NCI-H2107 treated with DMSO at 0.1 percent for 48 hours (cell line): ENCODE measurements at regions not wholly inside any gene's neighbourhood (a gene's known extent, or its start where the extent isn't known, plus 50 kb on each side); places are given as distances from the start of the nearest gene placed in this dataset.

ENCODE experiments used
- DNase-seq: peaks from one replicate; lab custom pipeline; 2025; ENCODE audit not compliant: unreplicated experiment; lab: John Stamatoyannopoulos, UW

DNA sequence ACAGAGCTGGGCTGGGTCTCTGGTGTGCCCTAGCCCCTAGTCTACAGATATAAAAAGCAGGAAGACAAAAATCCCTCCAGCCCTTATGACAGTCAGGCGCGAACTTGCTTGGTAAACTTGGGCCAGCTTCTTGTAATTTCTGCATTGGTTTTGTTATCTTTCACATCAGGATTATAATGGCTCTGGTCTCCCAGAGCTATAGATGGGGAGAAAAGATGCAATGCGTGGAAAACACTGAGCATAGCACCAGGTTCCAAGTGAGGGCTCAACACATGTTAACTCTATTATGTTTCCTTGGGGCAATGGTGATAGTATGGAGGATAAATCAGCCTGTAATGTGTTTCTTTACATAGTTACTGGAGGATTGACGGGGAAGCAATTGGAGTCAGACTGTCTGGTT is 246.8 kb upstream of the KCNG1 start:
- no peak for DNase-seq

DNA sequence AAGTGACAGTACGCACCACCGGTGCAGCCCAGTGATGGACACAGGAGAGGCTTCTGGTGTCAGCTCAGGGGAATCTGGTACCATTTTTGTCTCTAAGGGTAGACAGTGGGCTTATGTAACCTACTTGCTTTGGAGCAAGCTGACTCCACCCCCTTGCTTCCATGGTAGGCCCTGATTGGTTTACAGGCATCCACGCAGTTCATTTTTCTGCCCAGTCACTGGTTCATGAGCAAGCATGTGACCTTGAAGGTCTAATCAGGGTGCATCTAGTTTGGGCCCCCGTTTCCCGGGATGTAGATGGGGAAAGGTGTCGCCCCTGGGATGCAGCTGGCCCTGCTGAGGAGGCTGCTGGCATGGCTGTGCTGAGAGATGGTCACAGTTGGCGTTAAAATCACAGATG is 244.8 kb upstream of the KCNG1 start:
- no peak for DNase-seq

DNA sequence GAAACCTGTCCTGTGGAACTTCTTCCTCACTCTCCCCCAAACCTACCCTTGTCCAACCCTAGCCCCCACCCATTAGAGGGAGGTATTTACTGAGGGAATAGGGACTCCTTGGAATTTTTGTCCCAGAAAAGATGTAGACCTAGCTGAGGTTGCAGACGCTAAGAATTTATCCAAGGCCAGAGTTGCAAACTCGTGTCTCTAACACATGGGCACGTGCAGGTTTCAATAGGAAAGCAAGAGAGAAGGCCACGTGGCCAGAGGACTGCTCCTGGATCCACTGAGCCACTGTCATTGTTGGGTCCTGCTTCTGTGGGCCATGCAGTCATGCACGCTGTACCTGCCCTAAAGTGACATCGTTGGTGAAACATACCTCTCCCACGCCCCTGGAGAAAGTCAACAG is 243.4 kb upstream of the KCNG1 start:
- no peak for DNase-seq

DNA sequence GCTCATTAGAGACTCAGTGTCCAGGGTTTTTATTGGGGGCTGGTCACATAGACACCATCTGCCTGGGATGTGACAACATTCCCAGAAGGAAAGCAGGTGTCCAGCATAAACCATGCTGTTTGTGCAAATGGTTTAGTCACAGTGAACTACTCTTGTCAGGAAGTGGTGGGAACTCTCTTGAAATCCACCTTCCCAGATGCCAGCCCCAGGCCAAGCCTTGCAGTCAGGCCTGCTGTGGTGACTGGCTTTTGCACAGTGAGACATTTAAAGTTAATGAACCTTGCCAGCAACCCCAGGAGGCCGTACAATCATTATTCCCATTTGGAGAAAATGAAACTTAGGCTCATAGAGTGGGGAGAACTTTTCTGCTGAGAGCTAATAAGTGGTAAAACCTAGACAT is 242.5 kb upstream of the KCNG1 start:
- DNase-seq: no peak

DNA sequence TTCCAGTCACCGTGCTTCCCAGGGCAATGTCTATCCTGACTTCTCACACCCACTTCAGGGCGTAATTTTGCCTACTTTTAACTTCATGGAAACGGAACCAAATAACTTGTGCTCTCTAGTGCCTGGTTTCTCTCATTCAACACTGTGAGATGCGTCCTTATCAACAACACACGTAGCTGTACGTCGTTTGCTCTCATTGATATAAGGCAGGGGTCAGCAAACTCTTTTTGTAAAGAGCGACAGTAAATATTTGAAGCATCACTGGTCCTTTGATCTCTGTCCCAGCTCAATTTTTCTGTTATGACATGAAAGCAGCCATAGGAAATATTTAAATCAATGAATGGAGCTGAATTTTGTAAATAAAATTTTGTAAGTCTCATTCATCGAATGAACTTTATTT is 239.3 kb upstream of the KCNG1 start:
- no peak for DNase-seq

DNA sequence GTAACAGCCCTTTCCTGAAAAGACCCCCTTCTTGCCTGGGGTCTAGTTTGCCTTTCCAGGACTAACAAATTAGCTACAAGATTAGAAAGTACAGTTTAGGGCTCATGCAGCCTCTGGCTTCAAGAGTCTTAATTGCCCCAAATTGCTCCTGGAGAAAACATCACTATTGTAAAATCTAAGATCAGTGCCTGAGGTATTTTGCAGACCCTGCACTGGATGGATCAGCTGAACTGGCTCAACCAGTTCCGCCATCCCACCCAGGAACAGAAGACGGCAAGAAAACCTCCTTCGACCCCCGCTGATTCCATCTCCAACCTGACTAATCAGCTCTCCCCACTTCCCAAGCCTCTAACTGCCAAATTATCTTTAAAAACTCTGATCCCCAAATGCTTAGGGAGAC is 236.5 kb upstream of the KCNG1 start:
- DNase-seq: no peak

DNA sequence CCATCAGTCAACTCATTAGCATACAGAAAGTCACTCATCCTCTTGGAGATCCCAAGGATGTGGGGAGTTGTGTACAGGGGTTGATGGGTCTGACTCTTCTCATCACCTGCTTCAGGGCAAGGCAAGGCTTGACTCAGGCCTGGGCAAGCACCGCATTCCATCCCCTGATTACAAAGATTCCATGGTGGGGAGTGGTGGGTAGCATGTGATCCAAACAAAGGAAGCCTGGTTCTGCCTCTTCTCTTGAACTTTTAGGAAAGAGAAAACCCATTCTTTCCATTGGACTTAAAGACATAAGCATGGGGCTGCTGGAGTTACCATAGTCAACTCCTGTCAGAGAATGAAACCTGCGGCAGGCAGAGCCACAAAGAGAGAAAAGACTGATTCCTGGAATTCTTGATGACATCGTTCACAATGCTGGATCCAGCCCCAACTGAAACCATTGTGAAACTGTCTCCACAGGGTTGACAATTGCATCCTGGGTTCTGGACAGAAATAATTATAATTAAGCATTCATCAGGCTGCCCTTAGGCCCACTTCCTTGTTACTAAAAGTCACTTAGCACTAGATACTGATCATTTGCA is 235.8 kb upstream of the KCNG1 start:
- DNase-seq: no peak

DNA sequence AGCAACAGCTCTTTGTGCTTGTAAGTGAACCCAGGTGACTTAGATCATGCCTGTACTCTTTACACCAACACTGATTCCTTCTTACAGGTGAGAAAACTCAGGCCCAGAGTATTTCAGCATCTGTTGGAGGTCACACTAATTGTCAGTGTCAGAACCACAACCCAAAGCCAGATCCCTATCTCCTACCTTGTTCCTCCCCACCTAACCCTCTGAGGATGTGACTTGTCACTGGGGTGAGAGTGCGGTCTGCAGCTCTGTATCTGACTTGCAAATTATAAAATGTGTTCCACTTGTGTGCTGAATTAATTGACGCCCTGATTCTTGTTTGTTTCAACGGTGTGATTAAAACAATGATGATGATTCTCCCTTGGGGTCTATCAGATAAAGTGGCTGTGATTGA is 232.5 kb upstream of the KCNG1 start:
- no peak for DNase-seq

DNA sequence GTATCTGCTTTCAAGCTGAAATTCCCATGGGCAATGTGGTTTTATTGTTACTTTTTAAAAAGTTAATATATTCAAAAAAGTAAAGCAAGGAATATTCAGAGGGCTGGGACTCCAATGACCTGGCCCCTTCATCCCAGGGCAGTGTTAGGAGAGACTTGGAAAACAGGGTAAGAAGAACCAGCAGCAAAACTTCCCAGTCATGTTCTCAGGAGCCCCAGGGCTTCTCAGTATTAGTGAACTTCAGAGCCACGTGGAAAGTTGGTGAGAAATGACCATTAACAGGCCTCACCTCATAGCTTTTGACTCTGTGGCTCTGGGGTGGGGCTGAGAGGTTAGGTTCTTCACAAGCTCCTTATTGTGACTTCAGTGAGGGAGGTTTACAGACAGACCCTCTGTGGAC is 230.4 kb upstream of the KCNG1 start:
- no peak for DNase-seq

DNA sequence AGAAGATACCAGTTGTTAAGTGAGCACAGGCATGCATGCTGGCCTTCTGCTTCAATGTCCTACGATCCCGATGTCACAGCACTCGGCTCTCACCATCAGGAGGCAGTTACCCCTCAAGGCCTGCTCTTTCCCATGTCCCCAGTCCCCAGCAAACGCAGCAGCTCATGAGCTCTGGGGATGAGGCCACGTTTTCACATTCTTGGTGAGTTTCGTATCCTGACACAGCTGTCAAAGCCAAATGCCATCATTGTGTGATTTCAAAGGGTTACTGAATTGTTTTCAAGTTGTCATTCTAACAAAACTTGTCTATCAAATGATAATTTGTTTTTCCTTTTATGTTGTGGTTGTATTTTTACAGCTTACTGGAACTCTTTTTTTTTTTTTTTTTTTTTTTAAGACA is 226.9 kb upstream of the KCNG1 start:
- DNase-seq: no peak

DNA sequence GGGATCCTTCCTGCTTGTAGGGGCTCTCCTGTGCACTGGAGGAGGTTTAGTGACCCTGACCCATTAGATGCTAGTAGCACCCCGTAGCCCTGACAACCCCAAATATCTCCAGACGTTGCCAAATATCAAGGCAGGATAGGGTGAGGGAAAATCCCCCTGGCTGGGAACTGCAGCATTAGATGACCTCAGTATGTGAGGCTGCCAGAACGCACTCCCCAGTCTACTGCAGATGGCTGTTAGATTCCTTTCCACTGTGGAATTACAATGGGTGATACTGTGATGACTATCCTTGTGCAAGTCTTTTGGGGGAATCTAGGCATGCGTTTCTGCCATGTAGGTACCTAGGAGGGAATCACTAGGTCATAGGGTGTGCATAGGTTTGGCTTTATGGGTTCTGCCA is 226.3 kb upstream of the KCNG1 start:
- DNase-seq: no peak

DNA sequence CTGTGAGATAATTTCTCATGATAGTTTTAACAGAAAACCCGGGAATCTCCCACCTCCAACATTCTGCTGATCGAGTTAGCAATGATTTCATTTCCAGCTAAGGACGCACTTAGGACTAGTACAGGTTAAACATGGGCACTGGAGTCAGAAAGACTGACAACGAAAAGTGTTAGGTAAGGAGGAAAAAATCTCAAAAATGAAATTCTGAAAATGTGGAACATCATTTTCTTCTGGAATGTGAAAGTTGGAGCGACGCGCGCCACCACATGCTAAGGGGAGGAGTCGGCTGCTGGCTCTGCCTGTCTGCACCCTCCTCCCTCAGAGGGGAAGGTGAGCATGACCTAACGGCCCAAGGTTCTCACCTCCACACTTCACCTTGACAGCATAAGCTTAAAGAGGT is 221.6 kb upstream of the KCNG1 start:
- DNase-seq: no peak

DNA sequence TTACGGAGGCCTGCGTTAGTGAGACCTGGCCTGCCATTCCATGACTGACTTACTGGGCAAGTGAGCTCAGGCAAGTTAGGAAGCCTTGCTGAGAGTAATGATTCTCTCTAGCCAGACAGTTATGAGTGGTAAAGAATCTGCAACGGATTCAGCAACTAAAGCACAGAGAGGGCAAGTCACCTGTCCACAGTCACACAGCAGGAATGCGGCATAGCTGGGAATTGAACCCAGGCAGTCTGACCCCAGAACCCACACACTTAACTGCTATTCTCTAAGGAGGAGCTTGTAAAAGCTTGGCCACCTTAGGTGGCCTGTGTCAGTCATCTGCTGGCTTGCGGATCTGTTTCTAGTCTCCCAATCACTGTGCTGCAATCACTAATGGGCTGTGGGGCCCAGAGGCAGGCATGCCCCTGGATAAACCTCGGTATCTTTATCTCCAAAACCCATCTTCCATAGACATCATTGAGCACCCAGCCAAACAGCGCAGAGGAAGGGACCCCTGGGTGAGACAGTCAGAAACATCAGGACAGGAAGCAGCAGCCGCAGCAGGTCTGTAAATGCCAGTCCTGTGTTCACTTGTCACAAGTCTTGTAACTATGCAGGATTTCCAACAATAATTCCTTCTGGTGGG is 215.9 kb upstream of the KCNG1 start:
- no peak for DNase-seq

DNA sequence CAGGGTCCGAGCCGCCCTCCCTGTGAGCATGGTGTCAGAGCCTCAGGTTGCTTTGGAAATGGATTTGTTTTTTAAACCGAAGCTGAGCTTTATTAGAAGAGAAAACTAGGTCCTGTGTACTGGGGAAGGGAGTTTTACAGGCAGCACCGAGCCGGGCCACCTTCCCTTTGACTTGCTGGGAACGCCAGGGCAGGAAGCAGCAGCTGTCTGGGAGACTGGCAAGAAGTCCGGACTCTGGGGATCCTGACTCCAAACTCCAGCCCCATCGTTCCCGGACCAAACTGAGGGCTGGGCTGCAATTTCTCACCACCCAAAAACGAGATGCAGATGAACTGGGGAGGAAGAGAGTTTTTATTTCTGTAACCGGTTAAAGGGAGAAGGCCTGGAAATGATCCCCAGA is 214.9 kb upstream of the KCNG1 start:
- DNase-seq: no peak

DNA sequence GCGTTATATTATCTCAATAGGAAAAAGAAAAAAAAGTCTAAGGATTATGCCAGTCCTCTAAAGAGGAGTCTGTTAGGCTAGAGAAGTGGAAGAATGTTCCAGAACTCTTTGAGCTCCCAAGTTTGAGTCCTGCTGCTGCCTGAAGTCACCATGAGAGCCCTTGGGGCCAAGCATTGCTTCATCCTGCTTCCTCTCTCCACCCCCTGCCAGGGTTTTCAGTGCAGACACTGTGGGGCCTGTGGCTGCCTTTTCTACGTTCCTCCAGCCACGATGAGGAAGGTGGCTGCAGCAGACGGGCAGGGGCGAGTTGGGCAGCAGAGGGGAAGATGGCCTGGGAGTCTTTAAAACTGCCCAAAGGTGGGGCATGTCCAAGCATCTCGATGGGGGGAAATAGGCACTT is 214.4 kb upstream of the KCNG1 start:
- DNase-seq: no peak

DNA sequence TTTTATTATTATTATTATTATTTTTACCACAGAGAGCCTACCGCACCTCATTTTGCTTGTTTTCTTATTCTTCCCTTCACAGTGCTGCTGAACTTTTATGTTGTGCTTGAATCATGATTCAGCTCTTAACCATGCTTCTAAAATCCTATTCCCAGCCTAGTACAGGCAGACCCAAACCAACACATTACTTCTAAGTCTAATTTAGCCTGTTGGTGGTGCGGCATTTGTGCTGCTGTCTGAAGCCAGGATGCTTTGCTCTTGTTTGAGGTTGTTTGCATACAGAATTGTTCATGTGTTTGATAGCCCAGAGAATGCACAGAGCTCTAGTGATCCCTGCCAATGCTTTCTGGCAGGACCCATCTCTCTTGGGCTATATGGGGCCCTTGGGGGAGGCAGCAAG is 213.5 kb upstream of the KCNG1 start:
- DNase-seq: no peak

DNA sequence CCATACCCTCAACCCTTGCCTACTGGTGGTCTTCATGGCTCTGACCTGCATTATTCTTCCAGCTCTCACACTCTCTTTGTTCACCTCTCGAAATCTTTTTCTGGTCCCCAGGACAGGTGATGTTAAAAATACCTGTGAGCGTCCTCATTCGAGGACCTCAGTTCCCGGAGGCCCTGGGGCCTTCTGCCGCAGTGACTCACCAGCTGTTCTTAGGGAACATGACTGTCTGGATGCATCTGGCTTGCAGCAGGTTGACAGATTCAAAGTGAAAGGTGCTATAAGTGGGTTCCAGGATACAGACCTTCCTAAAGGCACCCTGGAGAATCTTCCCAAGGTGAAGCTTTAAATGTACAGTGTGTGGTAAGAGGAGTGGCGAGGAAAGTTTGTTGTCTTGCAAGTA is 210.4 kb upstream of the KCNG1 start:
- DNase-seq: no peak

DNA sequence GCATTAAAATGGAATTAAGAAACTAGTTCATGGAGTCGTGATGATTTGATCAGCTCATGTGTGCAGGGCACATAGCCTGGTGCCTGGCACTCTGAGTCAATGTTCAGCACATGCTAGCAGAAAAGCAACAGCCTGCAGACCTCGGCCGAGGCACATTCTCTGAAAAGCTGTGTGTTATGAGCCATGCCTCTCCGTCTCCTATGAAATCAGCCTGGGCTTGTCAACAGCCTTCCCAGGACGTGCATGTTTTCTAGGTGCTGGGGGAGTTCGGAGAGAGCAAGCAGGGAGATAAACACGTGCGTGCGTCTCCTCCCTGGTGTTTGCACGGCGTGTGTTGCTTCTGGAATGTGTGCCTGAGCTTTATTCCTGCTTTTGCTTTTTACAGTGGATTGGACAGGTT is 207.8 kb upstream of the KCNG1 start:
- DNase-seq: no peak

DNA sequence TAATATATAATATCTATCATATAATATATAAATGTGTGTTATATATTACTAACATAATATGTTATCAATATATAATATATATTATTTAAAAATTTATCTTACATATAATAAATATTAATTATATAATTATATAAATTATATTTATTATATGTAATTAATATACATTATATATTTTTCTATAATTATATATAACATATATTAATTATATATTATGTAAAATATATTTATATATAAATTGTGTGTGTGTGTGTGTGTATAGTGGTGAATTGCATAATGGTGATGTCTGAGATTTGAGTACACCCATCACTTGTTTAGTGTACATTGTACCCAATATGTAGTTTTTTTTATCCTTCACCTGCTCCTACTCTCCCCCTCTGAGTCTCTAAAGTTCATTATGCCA is 205.9 kb upstream of the KCNG1 start:
- no peak for DNase-seq

DNA sequence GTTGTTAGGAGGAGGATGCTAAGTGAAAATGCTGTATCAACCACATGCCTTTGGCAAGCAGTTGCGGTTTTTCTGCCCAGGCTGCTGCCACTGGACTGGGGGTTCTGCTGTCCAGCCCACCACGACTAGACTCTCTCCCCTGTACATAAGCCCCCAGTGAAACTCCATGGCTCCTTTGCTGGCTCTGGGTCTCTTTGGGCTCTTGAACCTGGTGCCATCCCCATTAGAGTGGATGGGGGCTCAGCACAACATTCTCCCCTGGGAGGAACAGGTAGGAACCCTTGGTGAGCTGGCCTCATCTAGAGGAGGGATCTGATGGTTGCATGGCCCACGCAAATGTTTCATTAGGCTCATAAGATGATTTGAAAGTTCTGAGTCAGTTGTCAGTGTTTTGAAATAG is 204.8 kb upstream of the KCNG1 start:
- DNase-seq: no peak

DNA sequence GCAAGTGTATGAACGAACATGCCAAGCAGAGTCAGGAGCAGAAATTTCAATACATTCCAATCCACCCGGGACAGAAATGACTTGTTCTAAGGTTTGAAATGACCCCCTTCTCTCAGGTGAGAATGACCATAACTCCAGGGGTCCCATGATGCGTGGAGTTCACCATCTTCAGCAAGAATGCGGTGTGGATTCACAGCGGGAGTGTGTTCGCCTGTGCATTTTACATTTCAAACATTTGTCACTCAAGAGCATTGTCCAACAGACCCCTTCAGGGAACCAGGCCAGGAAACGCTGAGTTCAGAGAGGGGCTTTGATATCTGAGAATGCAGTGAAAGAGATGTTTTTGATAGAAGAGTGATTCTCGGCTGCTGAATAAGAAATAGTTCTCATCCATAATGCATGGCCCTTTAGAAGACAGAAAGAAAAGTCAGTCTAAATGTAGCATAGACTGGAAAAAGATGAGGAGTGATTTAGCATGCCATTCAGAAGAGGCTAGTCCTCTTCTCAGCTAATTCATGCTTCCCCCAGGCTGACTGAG is 200.3 kb upstream of the KCNG1 start:
- DNase-seq: no peak

DNA sequence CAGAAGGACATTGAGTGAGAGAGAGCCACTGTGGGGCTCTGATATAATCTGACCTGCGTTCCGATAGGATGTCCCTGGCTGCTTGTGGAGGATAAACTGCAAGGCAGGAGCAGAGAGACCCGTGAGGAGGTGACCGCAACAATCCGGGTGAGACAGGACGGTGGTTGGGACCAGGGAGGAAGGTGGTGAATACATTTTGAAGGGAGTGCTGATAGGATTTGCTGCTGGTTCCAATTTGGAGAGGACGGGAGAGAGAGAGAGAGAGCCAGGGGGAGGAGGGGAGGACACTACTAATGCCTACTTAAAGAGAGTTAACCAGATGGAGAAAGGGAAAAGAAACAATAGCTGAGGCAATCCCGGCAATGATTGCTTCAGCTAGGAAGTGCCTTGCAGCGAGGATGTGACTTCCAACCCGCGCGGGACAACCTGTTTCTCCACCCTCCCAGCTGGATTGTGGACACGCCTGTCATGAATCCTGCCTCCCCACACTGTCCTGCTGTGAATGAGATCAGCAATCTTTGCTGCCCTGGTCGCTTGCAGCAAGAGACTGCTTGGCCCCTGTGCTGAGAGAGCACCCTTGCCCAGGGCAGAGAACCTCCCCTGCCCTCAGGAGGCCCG is 199.0 kb upstream of the KCNG1 start:
- DNase-seq: no peak

DNA sequence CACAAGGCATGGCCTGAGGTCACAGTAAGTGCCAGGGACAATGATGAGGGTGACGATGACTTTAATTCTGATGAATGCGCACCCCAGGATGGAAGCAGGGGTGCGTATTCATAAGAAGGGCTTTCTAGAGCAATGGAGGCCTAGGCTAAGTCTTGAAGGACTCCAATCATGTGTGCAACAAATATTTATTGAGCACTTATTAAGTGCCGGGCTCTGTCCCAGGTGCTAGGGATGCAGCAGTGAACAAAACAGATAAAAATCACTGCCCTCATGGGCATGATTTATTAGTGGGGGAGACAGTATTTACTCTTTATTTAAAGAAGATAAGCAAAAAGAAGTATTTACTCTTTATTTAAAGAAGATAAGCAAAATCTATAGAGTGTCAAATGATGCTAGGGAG is 198.2 kb upstream of the KCNG1 start:
- no peak for DNase-seq
